ENCODE measurements at regions not wholly inside any gene's neighbourhood (a gene's known extent, or its start where the extent isn't known, plus 50 kb on each side); places are given as distances from the start of the nearest gene placed in this dataset.

DNA sequence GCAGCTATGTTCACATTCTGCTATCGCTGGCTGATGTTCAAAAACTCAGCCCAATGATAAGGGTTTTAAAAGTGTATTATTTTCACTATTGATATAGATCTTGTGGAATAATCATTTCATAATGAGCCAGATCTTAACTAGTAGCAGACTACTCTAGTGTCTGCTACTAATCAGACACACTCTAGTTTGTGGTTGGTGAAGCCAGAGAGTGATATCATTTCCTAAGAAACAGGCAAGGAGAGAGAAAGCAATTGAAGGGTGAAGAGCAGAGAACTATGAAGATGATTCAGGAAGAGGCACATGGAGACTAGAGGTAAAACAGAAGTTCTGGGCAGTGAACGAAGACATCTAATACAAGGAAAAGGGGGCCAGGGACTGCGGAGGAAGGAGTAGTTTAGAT lies 58.2 kb upstream of the BET1 start:
- no peak overlapping the region for H3K4me3 ChIP-seq (ENCODE audit: low read length)
- TF ChIP-seq, protein P1, sequence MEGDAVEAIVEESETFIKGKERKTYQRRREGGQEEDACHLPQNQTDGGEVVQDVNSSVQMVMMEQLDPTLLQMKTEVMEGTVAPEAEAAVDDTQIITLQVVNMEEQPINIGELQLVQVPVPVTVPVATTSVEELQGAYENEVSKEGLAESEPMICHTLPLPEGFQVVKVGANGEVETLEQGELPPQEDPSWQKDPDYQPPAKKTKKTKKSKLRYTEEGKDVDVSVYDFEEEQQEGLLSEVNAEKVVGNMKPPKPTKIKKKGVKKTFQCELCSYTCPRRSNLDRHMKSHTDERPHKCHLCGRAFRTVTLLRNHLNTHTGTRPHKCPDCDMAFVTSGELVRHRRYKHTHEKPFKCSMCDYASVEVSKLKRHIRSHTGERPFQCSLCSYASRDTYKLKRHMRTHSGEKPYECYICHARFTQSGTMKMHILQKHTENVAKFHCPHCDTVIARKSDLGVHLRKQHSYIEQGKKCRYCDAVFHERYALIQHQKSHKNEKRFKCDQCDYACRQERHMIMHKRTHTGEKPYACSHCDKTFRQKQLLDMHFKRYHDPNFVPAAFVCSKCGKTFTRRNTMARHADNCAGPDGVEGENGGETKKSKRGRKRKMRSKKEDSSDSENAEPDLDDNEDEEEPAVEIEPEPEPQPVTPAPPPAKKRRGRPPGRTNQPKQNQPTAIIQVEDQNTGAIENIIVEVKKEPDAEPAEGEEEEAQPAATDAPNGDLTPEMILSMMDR (conservative IDR thresholded peaks at IDR 0.05; ENCODE audit: low read length), result no peak
- DNase-seq (ENCODE audit: low read depth), result peak; percentile 70

DNA sequence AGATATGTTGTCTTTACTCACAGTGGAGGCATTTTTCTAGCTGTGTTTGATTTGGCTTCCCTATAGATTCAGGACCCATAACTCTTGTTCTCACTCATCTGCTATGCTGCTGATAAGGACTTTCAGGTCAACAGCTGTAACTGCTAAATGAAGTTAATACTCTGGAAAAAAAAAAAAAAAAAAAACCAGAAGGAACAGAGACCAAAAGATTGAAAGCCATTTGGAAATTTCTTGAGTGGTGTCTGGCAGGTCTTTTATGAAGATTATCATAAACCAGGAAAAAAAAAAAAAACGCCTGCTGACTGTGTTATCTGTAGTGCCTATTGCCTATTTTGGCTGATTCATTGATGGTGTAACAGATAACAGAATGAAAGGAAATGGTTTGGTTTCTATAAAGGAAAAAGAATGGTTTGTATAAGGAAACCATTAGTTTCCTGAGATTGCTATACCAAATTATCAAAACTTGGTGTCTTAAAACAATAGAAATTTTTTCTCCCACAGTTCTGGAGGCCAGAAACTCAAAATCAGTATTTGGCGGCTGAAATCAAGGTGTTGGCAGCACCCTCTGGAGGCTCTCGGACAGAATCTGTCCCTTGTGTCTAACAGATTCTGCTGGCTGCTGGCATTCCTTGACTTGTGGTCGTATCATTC lies 60.5 kb upstream of the BET1 start:
- no peak for DNase-seq (ENCODE audit: low read depth)
- TF ChIP-seq, protein P1 (conservative IDR thresholded peaks at IDR 0.05; ENCODE audit: low read length), result no peak
- H3K4me3 ChIP-seq (ENCODE audit: low read length), result no peak overlapping the region

DNA sequence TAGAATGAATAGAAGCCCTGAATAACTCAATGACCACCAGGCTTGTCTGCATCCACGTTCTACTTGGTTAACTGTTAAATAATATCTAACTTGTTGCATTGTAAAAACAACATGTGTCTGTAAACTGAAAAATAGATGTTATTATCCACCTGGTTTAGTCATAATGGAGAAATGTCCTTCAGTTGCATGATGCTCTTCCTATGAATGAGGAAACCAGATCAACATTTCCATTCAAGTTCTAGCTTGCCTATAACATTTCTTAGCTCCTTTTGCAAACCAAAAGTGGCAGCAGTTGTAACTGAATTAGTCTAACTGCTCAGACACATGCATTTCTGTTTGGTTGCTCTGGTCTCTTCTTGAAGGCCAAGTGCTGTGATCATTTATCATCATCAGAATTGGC lies 62.9 kb upstream of the BET1 start:
- TF ChIP-seq, protein P1 (conservative IDR thresholded peaks at IDR 0.05; ENCODE audit: low read length), result no peak
- DNase-seq (ENCODE audit: low read depth), result no peak
- no peak overlapping the region for H3K4me3 ChIP-seq (ENCODE audit: low read length)

DNA sequence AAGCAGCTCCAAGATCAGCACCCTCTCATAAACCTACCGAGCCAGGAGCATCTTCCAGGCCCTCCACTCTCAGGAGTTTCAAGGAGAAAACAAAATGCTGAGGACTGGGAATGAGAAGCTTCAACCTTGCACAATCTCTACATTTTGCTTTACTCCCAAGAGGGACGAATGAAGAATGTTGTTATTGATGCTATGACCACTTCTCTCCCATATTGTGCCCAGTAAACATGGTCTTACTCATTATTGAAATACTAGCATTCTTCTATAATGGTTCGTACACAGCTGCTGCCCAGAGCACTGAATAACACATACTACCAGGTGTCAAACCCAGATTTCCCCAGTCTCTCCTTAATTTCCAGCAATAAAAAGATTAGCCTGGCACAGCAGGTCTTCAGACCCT lies 63.4 kb upstream of the BET1 start:
- no peak overlapping the region for H3K4me3 ChIP-seq (ENCODE audit: low read length)
- TF ChIP-seq, protein P1 (conservative IDR thresholded peaks at IDR 0.05; ENCODE audit: low read length), result no peak
- peak; percentile 73 for DNase-seq (ENCODE audit: low read depth)

DNA sequence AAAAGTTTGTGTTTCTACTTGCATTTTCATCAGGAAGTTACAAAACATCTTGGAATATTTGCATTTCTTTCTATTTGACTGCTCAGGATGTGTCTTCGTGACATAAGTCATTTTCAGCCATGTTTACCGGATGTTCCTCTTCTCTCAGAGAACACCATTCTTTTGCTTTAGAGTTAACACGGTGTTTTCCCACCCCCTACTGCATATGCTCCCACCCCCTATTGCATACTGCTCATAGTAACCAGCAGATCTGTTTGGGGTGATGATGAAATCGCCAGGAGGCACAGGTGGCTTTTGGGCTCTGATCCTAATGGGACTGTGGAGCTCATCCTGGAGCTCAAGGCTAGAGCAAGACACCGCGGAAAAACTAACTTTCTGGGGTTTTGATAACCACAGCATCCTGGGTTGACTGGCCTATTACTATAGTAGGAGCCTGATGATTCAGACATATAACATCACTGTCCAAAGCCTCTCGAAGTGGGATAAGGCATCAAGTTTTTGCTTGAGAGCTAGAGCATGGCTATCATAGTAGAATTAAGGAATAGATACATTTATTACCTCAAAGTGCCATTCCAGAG lies 65.1 kb upstream of the BET1 start:
- DNase-seq (ENCODE audit: low read depth), result no peak
- no peak overlapping the region for H3K4me3 ChIP-seq (ENCODE audit: low read length)
- TF ChIP-seq, protein P1 (conservative IDR thresholded peaks at IDR 0.05; ENCODE audit: low read length), result no peak

DNA sequence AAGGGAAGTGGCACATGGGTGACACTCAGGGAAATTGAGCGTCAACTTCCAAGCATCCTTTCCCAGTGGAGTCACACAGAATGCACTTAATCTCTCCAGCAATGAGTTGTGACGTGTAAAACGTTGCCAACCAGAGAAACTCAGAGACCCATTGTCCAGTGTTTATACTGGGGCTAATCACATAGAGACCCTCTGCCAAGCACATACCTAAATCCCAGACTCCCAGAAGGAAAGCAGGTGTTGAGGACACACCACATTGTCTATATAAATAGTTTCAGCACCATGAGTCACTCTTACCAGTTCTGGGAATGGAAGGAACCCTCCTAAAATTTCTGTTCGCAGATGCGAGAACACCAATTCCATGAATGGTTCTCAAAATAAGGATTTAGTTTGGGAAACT lies 76.4 kb upstream of the BET1 start:
- TF ChIP-seq, protein P1 (conservative IDR thresholded peaks at IDR 0.05; ENCODE audit: low read length), result no peak
- DNase-seq (ENCODE audit: low read depth), result no peak
- no peak overlapping the region for H3K4me3 ChIP-seq (ENCODE audit: low read length)

DNA sequence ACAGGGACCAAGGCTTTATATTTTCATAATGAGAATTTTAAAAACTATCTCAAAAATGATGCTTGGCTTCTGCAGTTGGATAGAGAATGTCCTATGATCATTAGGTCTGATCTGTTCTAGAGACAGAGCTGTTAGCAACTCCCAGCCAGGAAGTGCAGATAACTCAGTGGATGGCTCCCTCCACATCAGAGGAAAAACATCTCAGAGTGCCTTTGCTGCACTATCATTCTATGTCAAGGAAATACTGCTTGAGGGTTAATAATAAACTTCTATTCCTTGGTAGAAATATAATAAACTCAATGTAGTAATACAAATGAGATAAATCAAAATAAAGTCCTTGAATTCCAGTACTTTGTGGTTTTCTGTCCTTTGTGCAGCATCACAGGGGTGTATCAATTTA lies 78.0 kb upstream of the BET1 start:
- no peak for DNase-seq (ENCODE audit: low read depth)
- TF ChIP-seq, protein P1 (conservative IDR thresholded peaks at IDR 0.05; ENCODE audit: low read length), result no peak
- H3K4me3 ChIP-seq (ENCODE audit: low read length), result no peak overlapping the region

All from AG10803 (cell line).